ENCODE measurements at regions not wholly inside any gene's neighbourhood (a gene's known extent, or its start where the extent isn't known, plus 50 kb on each side); places are given as distances from the start of the nearest gene placed in this dataset.

GRCh38 chr6:109912952-109913351 is 65.2 kb upstream of the GPR6 start:
- TF ChIP-seq EZH2phosphoT487 (IDR thresholded peaks at IDR 0.05; ENCODE audit: insufficient read depth, low read depth): no peak
- no peak for TF ChIP-seq EZH2 (IDR thresholded peaks at IDR 0.05; ENCODE audit: insufficient read depth, poor library complexity, severe bottlenecking)

Measured in GM23248 (cell line).